IMR-90 (cell line): ENCODE measurements at regions not wholly inside any gene's neighbourhood (a gene's known extent, or its start where the extent isn't known, plus 50 kb on each side); places are given as distances from the start of the nearest gene placed in this dataset.

Source experiments
- ATAC-seq: fragments of 200-7000 bp; cut with Tn5 transposase; 2 replicates; pipeline ENCODE4 v1.9.1; 2020; ENCODE audit warnings: low read depth, mild to moderate bottlenecking, moderate library complexity
- BruUV-seq: library from RNA; stranded (reverse); fragments of 400-500 nt; replicated peaks from 2 replicates; lab custom pipeline; 2021; lab: Mats Ljungman, UMichigan
- CTCF ChIA-PET: fragments of 300-600 bp; formaldehyde crosslinking; extraction: SDS; loops from one replicate; lab custom pipeline; 2021; ENCODE audit warnings: antibody characterized with exemption; lab: Yijun Ruan, JAX
- POLR2A ChIA-PET: fragments of 300-600 bp; sonication (Branson Sonifier 250); formaldehyde crosslinking; loops from one replicate; lab custom pipeline; 2022; ENCODE audit warnings: antibody characterized with exemption; ENCODE audit not compliant: unreplicated experiment; lab: Charles Lee
- DNase-seq: peaks from one replicate; pipeline ENCODE4 v3.0.0; 2013
- H2AFZ ChIP-seq: replicated peaks from 2 replicates; pipeline ENCODE3; 2013; ENCODE audit warnings: low read length, mild to moderate bottlenecking; ENCODE audit not compliant: poor library complexity
- H2AK5ac ChIP-seq: 2 replicates; pipeline ENCODE4 v1.6.1; 2013; ENCODE audit warnings: low read depth, low read length, inconsistent platforms
- H2AK9ac ChIP-seq: replicated peaks from 2 replicates; pipeline ENCODE3; 2013; ENCODE audit warnings: mild to moderate bottlenecking, low read depth, low read length, moderate library complexity; ENCODE audit not compliant: poor library complexity
- H2BK120ac ChIP-seq: 2 replicates; pipeline ENCODE4 v1.6.1; 2013; ENCODE audit warnings: low read depth, low read length, inconsistent platforms
- H2BK15ac ChIP-seq: 3 replicates; pipeline ENCODE4 v1.6.1; 2013; ENCODE audit warnings: low read depth, low read length, inconsistent platforms
- H2BK20ac ChIP-seq: 2 replicates; pipeline ENCODE4 v1.6.1; 2013; ENCODE audit warnings: low read depth, mild to moderate bottlenecking, inconsistent platforms, low read length, moderate library complexity
- H2BK5ac ChIP-seq: 2 replicates; pipeline ENCODE4 v1.6.1; 2013; ENCODE audit warnings: mild to moderate bottlenecking, low read depth, low read length, inconsistent platforms; ENCODE audit not compliant: poor library complexity, severe bottlenecking
- H3K14ac ChIP-seq: replicated peaks from 2 replicates; pipeline ENCODE4 v1.6.1; 2013; ENCODE audit warnings: low read depth, low read length, inconsistent platforms
- H3K18ac ChIP-seq: 2 replicates; pipeline ENCODE4 v1.6.1; 2013; ENCODE audit warnings: low read depth, low read length, control low read depth
- H3K23ac ChIP-seq: 2 replicates; pipeline ENCODE4 v1.6.1; 2013; ENCODE audit warnings: low read depth, low read length, inconsistent platforms
- H3K27ac ChIP-seq: 2 replicates; pipeline ENCODE4 v1.5.1; 2013; ENCODE audit warnings: mild to moderate bottlenecking, control low read depth, low read length; ENCODE audit not compliant: insufficient read depth
- H3K27me3 ChIP-seq: 2 replicates; pipeline ENCODE4 v1.6.1; 2013; ENCODE audit warnings: low read length; ENCODE audit not compliant: control insufficient read depth, insufficient read depth
- H3K36me3 ChIP-seq: 2 replicates; pipeline ENCODE4 v1.6.1; 2013; ENCODE audit warnings: low read length, mixed read lengths; ENCODE audit not compliant: control insufficient read depth, insufficient read depth
- H3K4ac ChIP-seq: 2 replicates; pipeline ENCODE4 v1.6.1; 2013; ENCODE audit warnings: low read depth, low read length, inconsistent platforms
- H3K4me1 ChIP-seq: 2 replicates; pipeline ENCODE4 v1.6.1; 2013; ENCODE audit warnings: low read length, mixed read lengths; ENCODE audit not compliant: control insufficient read depth, insufficient read depth
- H3K4me2 ChIP-seq: 2 replicates; pipeline ENCODE4 v1.6.1; 2013; ENCODE audit warnings: low read depth, mild to moderate bottlenecking, control low read depth, low read length, moderate library complexity
- H3K4me3 ChIP-seq: 2 replicates; pipeline ENCODE4 v1.5.1; 2013; ENCODE audit warnings: low read depth, mild to moderate bottlenecking, control low read depth, low read length, moderate library complexity; ENCODE audit not compliant: insufficient read depth
- H3K56ac ChIP-seq: 2 replicates; pipeline ENCODE4 v1.6.1; 2013; ENCODE audit warnings: low read length, inconsistent platforms; ENCODE audit not compliant: insufficient read depth; ENCODE audit errors: extremely low read depth
- H3K79me1 ChIP-seq, 2 experiments: 2 replicates each; pipeline ENCODE4 v1.6.1; 2013; ENCODE audit warnings: low read length in 2 of 2, inconsistent platforms in 1 of 2, low read depth in 1 of 2
- H3K9ac ChIP-seq: 2 replicates; pipeline ENCODE4 v1.6.1; 2013; ENCODE audit warnings: low read depth, low read length, control low read depth
- H3K9me1 ChIP-seq: 2 replicates; pipeline ENCODE4 v1.6.1; 2013; ENCODE audit warnings: low read length, inconsistent platforms; ENCODE audit not compliant: insufficient read depth
- H3K9me3 ChIP-seq: 2 replicates; pipeline ENCODE4 v1.6.1; 2013; ENCODE audit warnings: low read length; ENCODE audit not compliant: control insufficient read depth, insufficient read depth
- H4K20me1 ChIP-seq: 2 replicates; pipeline ENCODE4 v1.6.1; 2013; ENCODE audit warnings: low read length, inconsistent platforms; ENCODE audit not compliant: insufficient read depth
- H4K5ac ChIP-seq: 2 replicates; pipeline ENCODE4 v1.6.1; 2013; ENCODE audit warnings: mild to moderate bottlenecking, low read depth, low read length, control low read depth
- H4K8ac ChIP-seq, 2 experiments: 2 replicates each; pipeline ENCODE4 v1.6.1; 2013; ENCODE audit warnings: low read depth in 2 of 2, low read length in 2 of 2, control low read depth in 1 of 2, inconsistent platforms in 1 of 2
- H4K91ac ChIP-seq: 2 replicates; pipeline ENCODE4 v1.6.1; 2013; ENCODE audit warnings: low read depth, low read length, inconsistent platforms; ENCODE audit not compliant: insufficient read depth
- CTCF ChIP-seq: conservative IDR thresholded peaks from 2 replicates; pipeline ENCODE4 v1.5.1; 2012; ENCODE audit warnings: mild to moderate bottlenecking, low read depth, low read length, improper control_type of control experiment
- WGBS, 2 experiments: methylation state at CpG; one replicate each; pipeline versions ENCODE4 v1.1.5 to v1.1.7; 2013; ENCODE audit warnings: missing lambda C conversion rate in 2 of 2; ENCODE audit not compliant: insufficient read length in 1 of 2; ENCODE audit errors: extremely low coverage in 2 of 2; 5-methylcytosine and 5-hydroxymethylcytosine counted together
- dilution Hi-C: fragments of 300-500 bp; cut with HindIII; formaldehyde crosslinking; loops from one replicate; pipeline ENCODE4 v1.14.3; 2018; ENCODE audit warnings: low sequenced_read_pairs; ENCODE audit not compliant: unreplicated experiment
- in situ Hi-C: fragments of 300-500 bp; cut with MboI; formaldehyde crosslinking; loops from 3 replicates; pipeline ENCODE4 v1.14.3; 2019; ENCODE audit warnings: low sequenced_read_pairs, inconsistent platforms, mixed read lengths
- intact Hi-C: fragments of 100-400 bp; cut with micrococcal nuclease; formaldehyde crosslinking; loops from 2 replicates; pipeline ENCODE4 v1.10.0; 2022

- no peak overlapping the region for H3K4me3 ChIP-seq
- POLR2A ChIA-PET = no interaction called here
- ATAC-seq = no peak
- dilution Hi-C loops (no loop called here), in situ Hi-C loops (no loop called here), intact Hi-C loops (no loop called here)
- H4K91ac ChIP-seq = no peak overlapping the region
- no peak overlapping the region for H2BK5ac ChIP-seq
- no peak overlapping the region for H3K56ac ChIP-seq
- no peak overlapping the region for H2AK9ac ChIP-seq
- CTCF ChIA-PET = no interaction called here
- H3K14ac ChIP-seq = no peak overlapping the region
- TF ChIP-seq CTCF = no peak
- no peak overlapping the region for H2BK15ac ChIP-seq
- no peaks in the 10 kb centered on the region for H3K4me1 ChIP-seq
- BruUV-seq = no TSS peak
- H3K79me1 ChIP-seq = no peaks in the 10 kb centered on the region
- no peak overlapping the region for H2BK20ac ChIP-seq
- H3K36me3 ChIP-seq = no peaks in the 10 kb centered on the region
- H3K18ac ChIP-seq = no peak overlapping the region
- no peaks in the 10 kb centered on the region for H3K9me3 ChIP-seq
- no peak overlapping the region for H2BK120ac ChIP-seq
- H3K4me2 ChIP-seq = no peak overlapping the region
- no peaks in the 10 kb centered on the region for H4K20me1 ChIP-seq
- no peak overlapping the region for H3K9ac ChIP-seq
- no peak for DNase-seq
- H4K5ac ChIP-seq = no peak overlapping the region
- H2AK5ac ChIP-seq = no peak overlapping the region
- H3K9me1 ChIP-seq = no peaks in the 10 kb centered on the region
- WGBS, 2 experiments = no CpG with 5 or more reads among the region's 1 CpG
- H4K8ac ChIP-seq = no peak overlapping the region
- H2AFZ ChIP-seq = no peak overlapping the region
- no peak overlapping the region for H3K27ac ChIP-seq
- H3K4ac ChIP-seq = no peak overlapping the region
- no peak overlapping the region for H3K23ac ChIP-seq
- H3K27me3 ChIP-seq = no peaks in the 10 kb centered on the region
Measured at GRCh38 chr5:91727463-91727862, 344.3 kb upstream of the ARRDC3 start.
